Uterus (tissue), 3 donors: ENCODE measurements at regions not wholly inside any gene's neighbourhood (a gene's known extent, or its start where the extent isn't known, plus 50 kb on each side); places are given as distances from the start of the nearest gene placed in this dataset.

Experiments
- DNase-seq, 2 donors: peaks; one replicate each; pipeline ENCODE4 v3.0.0-alpha.2; 2019 to 2020
- H3K27ac ChIP-seq, 2 donors: fragments of 200-600 bp; sonication (generic); 1 replicate in 1 of 2; 2 replicates in 1 of 2; pipeline ENCODE4 v1.5.1; 2016 to 2018
- H3K27me3 ChIP-seq, 2 donors: fragments of 200-600 bp; sonication (generic); one replicate each; pipeline ENCODE4 v1.5.1; 2018 to 2019; ENCODE audit warnings: control low read depth in 1 of 2
- H3K36me3 ChIP-seq, 2 donors: fragments of 200-600 bp; sonication (generic); one replicate each; pipeline ENCODE4 v1.5.1; 2019; ENCODE audit warnings: control low read depth in 1 of 2
- H3K4me1 ChIP-seq, 2 donors: fragments of 200-600 bp; sonication (generic); one replicate each; pipeline ENCODE4 v1.5.1; 2018 to 2019; ENCODE audit warnings: control low read depth in 1 of 2
- H3K4me3 ChIP-seq, 2 donors: fragments of 200-600 bp; sonication (generic); 1 replicate in 1 of 2; 2 replicates in 1 of 2; pipeline ENCODE4 v1.5.1; 2018 to 2019; ENCODE audit warnings: mild to moderate bottlenecking in 1 of 2
- H3K9me3 ChIP-seq, 2 donors: fragments of 200-600 bp; sonication (generic); one replicate each; pipeline ENCODE4 v1.5.1; 2019; ENCODE audit warnings: control low read depth in 1 of 2
- CTCF ChIP-seq, 4 experiments: fragments of 200-600 bp in 2 of 4; fragments of 450-650 bp in 2 of 4; sonication (generic) in 2 of 4; IDR thresholded peaks; one replicate each; pipeline ENCODE4 v1.5.1; 2016 to 2019; ENCODE audit warnings: antibody characterized with exemption in 4 of 4, mild to moderate bottlenecking in 2 of 4, moderate library complexity in 1 of 4
- POLR2A ChIP-seq, 2 donors: fragments of 450-650 bp; IDR thresholded peaks; one replicate each; pipeline ENCODE4 v1.6.1; 2016; ENCODE audit warnings: antibody characterized with exemption in 2 of 2, mild to moderate bottlenecking in 1 of 2, moderate library complexity in 1 of 2
- intact Hi-C: fragments of 100-400 bp; cut with DNase I; formaldehyde crosslinking; loops from one replicate; pipeline ENCODE4 v1.15.1; 2023; ENCODE audit warnings: low total_unique reads
- donor health status: DM: yes; HTN: yes; CAD: no.

GRCh38 chr10:56973766-56974165 is 612.7 kb upstream of the ZWINT start:
- no peaks in the 10 kb centered on the region for H3K27me3 ChIP-seq
- H3K9me3 ChIP-seq: no peaks in the 10 kb centered on the region
- H3K27ac ChIP-seq: no peak overlapping the region
- TF ChIP-seq CTCF (IDR thresholded peaks at IDR 0.05) (no peak), POLR2A (IDR thresholded peaks at IDR 0.05) (no peak)
- intact Hi-C loops: no loop called here
- no peaks in the 10 kb centered on the region for H3K36me3 ChIP-seq
- no peak for DNase-seq
- no peak overlapping the region for H3K4me3 ChIP-seq
- no peaks in the 10 kb centered on the region for H3K4me1 ChIP-seq

- H3K27me3 ChIP-seq: no peaks in the 10 kb centered on the region
- no peak overlapping the region for H3K4me3 ChIP-seq
- H3K27ac ChIP-seq: no peak overlapping the region
- H3K9me3 ChIP-seq: no peaks in the 10 kb centered on the region
- no peak for TF ChIP-seq POLR2A (IDR thresholded peaks at IDR 0.05)
- no peak for TF ChIP-seq CTCF (IDR thresholded peaks at IDR 0.05)
- intact Hi-C loops: no loop called here
- no peak for DNase-seq
- H3K4me1 ChIP-seq: no peaks in the 10 kb centered on the region
- H3K36me3 ChIP-seq: no peaks in the 10 kb centered on the region
Observed at GRCh38 chr10:56943221-56943755, 582.2 kb upstream of the ZWINT start.

- Histone ChIP-seq H3K9me3 (no peaks in the 10 kb centered on the region), H3K27me3 (no peaks in the 10 kb centered on the region), H3K4me1 (no peaks in the 10 kb centered on the region), H3K4me3 (no peak overlapping the region), H3K27ac (no peak overlapping the region), H3K36me3 (no peaks in the 10 kb centered on the region)
- intact Hi-C loops: no loop called here
- DNase-seq: no peak
- TF ChIP-seq POLR2A (IDR thresholded peaks at IDR 0.05) (no peak), CTCF (IDR thresholded peaks at IDR 0.05) (no peak)
Observed at GRCh38 chr10:56934515-56934914, 573.5 kb upstream of the ZWINT start.

GRCh38 chr10:56928714-56929113 is 567.7 kb upstream of the ZWINT start:
- DNase-seq: no peak
- H3K27ac ChIP-seq: no peak overlapping the region
- intact Hi-C loops: no loop called here
- no peaks in the 10 kb centered on the region for H3K4me1 ChIP-seq
- H3K27me3 ChIP-seq: no peaks in the 10 kb centered on the region
- H3K36me3 ChIP-seq: no peaks in the 10 kb centered on the region
- no peak for TF ChIP-seq POLR2A (IDR thresholded peaks at IDR 0.05)
- TF ChIP-seq CTCF (IDR thresholded peaks at IDR 0.05): no peak
- no peaks in the 10 kb centered on the region for H3K9me3 ChIP-seq
- H3K4me3 ChIP-seq: no peak overlapping the region

- Histone ChIP-seq H3K36me3 (no peaks in the 10 kb centered on the region), H3K9me3 (no peaks in the 10 kb centered on the region), H3K4me1 (no peaks in the 10 kb centered on the region), H3K27ac (no peak overlapping the region), H3K4me3 (no peak overlapping the region), H3K27me3 (no peaks in the 10 kb centered on the region)
- TF ChIP-seq POLR2A (IDR thresholded peaks at IDR 0.05): no peak
- TF ChIP-seq CTCF (IDR thresholded peaks at IDR 0.05): no peak
- intact Hi-C loops: no loop called here
- no peak for DNase-seq
Observed at GRCh38 chr10:56927701-56928100, 566.6 kb upstream of the ZWINT start.
